Kidney tubule cell (primary cell): ENCODE measurements at regions not wholly inside any gene's neighbourhood (a gene's known extent, or its start where the extent isn't known, plus 50 kb on each side); places are given as distances from the start of the nearest gene placed in this dataset.

Experiments used
- DNase-seq: peaks from one replicate; pipeline ENCODE4 v3.0.0-alpha.2; 2018; ENCODE audit warnings: low spot score

DNA sequence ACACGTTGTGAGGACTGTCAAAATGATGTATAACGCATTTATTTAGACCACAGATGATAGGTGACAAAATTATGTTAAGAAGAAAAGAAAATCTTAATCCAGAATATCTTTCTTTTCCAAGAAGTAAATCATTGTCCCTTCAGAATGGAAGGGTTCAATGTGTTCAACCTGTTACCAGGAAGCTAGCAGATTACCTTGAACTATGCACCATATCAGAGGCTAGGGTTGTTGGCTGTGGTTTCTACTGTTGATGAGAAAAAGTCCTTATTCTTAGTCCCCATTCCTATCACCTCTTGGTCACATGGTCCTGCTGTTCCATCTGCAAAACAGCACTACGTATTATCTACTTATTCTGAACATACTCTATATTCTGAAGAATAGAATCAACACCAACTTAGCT, 339.5 kb upstream of the CADM1 start:
- no peak for DNase-seq

DNA sequence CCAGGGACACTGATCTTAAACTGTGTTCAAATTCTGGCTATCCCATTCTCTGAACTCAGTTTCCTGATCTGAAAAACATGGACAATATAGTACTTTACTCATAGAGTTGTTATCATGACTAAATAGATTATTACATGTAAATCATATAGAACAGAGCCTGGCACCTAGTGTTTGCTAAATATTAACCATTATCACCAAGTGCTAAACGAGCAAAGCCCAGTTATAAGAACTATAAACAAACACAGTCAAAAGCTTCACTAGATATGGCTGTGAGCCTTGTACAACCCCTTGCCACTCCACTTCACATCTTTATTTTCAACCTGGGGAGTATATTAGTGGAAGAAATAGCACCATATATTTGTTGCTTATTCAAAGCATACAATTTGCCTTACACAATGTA, 338.9 kb upstream of the CADM1 start:
- no peak for DNase-seq

DNA sequence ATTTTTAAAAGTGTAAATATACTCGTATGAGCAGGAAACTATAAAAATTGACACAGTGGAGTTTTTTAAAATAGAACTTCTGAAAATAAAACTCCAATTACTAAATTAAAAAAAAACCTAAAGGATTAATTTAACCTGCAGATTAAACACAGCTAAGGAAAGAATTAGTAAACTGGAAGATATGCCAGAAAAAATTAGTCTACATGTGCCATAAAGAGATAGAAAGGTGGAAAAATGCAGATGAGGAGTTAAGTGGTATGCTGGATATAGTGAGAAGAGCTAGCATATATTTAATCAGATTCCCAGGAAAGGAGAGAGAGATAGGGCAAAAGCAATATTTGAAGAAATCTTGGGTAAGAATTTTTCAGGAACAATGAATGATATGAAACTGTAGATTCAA, 315.8 kb upstream of the CADM1 start:
- no peak for DNase-seq

DNA sequence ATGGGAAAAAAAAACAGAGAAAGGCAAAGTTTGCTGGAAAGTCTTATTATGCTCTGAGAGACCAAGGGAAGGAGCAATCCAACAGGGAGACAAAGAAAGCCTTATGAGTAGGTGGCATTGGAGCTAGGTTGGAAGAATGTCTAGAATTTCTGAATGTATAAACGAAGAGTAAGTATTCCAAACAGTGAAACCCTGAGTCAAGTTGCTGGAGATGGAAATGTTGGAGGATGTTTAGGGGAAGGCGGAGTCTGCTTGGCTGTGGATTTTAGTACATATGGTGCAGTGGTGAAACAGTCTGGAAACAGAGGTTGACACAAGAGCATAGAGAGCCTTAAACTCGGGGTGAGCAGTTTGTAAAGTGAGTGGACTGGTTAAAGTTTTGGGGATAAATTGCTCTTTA, 314.8 kb upstream of the CADM1 start:
- DNase-seq: no peak

DNA sequence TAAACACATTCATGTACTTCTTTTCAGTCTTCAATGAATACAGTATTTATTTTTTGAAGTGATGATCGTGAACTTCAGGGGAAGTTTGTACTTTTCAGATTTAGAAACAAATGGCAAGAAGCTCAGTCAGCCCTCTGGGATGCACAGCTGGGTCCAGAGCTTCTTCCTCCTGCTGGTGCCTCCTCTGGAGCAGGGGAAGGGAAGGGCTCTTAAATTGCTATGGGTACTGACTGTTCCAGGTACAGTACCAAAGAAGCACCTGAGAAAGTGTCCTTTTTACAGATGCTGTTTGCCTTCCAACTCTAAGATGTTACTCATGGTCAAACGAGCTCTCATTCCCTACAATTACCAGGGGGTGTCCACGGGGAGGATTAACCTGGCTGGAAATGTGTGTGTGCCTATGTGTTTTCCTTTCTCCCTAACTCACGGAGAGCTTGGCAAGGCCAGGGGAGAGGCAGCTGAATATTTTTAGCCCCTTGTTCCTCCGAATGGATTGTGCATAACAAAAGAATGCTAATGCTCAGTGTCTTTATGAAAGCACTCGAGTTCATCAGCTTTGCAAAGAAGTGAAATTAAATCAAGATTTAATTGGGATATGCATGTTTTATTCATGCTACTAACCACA, 313.7 kb upstream of the CADM1 start:
- no peak for DNase-seq

DNA sequence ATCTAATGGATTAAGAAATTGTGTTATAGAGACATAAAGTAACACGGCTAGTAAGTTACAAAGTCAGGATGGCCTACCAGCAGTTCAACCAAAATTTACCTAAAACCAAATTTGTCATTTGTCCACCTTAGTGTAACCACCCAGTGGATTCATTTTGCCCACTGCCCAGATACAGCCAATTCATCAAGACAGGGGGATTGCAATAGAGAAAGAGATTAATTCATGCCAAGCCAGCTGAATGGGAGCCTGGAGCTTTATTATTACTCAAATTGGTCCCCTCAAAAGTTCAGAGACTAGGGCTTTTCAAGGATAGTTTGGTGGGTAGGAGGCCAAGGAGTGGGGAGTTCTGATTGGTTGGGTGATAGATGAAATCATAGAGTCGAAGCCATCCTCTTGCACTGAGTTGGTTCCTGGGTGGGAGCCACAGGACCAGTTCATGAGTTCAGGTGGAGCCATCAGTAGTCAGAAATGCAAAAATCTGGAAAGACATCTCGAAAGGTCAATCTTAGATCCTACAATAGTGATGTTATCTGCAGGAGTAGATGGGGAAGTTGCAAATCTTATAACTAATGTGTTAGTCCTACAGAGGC, 304.2 kb upstream of the CADM1 start:
- no peak for DNase-seq

DNA sequence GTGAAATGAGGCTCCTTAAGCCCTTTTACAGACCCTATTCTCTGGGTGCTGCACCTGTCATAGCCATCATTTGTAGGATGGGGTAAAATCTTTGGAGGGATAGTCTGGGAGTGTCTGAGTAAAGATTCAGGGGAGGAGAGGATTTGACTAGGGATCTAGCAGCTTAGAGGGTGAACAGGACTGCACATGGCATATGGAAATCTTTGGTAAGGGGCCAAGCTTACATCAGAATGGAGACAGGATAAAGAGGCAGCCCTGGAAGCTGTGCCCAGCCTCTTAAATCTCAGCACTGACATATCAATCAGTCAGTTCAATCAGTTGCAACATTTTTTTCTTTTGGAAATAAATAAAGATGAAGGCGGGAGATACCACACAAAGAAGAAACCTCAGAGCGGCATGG, 301.8 kb upstream of the CADM1 start:
- no peak for DNase-seq

DNA sequence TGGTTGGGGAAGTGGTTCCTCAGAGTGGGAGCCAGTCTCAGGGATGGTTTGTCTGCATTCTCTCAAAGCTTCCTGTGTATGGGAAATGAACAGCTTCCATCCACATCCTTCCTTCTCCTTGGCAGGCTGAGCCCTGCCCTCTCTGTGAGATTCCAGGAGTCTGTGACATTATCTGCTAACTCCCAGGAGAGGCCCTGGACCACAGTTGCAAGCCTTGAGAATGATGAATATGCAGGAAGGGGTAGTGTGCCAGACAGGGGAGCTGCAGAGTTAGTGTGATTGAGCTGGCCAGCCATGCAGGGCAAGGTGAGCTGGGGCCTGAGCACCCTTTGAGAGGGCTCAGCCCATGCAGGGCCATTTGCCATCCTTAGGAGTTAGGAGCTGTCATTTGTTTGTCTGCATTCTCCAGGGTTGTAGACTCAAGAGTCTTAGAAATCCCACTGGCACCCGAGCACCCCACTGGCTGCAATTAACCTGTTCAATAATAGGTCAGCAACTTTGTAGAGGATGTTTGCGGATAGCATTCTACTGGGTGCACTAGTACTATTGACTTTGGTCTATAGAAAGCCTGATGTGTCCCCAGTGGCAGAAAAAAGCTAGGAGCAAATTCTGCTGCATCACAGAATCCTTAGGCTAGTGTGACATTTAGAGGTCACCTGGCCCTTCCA, 299.0 kb upstream of the CADM1 start:
- DNase-seq: no peak

DNA sequence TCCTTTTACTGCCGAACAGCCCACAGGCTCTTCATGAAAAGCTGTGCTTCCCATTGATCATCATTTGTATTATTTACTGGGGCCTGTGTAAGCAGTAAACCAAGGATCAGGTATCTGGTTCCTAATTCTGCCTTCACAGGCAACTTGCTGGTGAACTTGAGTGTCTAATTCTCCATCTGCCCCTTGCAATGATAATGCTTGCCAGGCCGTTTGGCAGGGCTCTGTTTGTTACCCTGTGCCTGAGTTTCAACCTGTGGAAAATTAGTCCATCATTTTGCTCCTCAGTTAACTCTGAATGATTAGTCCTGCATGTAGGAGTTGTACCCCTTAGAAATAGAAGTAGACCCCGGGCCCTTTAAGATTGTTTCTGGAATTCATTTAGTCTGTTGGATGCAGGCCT, 298.4 kb upstream of the CADM1 start:
- DNase-seq: no peak

DNA sequence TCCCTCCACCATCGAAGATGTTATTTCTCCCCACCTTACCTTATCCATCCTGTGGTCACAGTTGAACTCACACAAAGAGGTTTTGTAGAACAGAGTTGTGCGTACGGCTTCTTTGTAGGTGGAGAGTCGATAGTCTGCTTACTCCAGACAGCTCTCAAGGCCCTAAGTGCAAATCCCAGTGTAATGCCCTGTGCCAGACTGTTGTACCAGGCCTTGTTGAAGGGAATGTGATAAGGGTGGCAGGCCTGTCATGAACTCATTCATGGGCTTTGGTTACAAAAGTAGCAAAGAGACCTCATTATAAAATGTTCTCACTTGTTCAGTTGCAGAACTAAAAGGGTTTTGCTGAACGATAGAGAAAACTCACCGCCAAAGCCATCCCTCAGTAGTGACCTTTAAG, 288.7 kb upstream of the CADM1 start:
- DNase-seq: no peak

DNA sequence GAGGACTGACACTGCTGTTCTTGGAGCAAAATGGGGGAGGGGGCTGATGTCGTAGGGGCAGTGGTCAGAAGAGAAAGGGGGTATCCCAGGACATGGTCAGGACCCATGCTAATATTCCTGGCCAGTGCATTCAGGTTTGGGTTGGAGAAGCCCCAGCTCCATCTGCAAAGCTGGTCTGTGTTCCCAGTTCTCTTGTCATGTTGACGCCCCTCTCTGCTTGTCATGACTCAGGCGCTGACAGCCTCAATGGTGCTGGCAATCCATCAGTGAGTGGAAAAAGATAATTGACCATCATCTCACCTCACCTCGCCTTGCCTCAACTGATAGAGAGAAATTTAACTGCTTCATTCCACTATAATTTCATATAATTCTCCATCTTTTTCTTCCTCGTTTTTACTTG, 283.1 kb upstream of the CADM1 start:
- DNase-seq: no peak

DNA sequence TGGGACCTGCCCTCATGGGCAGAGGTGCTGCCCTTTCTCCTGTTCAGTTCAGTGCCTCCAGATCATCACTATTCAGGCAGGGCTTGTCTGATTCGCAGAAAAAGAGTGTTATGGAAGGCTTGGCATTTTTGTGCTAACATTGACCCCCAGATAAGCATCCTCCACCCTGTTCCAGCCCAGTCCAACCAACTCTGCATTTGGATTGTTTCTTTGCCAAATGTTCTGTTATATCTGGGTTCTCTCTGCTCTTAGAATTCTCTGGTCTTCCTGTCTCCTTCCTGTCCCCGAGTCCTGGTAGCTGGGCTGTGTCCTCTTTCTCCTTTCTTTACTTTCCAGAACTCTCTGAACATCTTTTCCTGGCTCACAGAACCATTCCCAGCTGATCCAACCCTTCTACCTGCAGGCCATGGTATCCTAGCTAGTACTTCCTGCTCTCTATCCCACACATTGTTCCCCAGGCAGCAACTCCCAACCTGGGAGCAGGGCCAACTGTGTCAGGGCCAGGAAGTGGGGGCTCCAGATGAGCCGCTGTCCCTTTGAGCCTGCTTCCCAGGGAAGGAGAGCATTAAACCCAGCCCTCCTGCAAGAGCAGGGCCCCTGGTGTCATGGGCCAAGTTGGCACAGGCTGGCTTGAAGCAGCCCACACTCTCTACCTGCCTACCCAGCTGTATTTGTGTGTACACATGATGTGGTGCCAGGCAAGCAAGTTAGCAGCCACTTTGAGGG, 280.7 kb upstream of the CADM1 start:
- DNase-seq: peak; percentile 48

DNA sequence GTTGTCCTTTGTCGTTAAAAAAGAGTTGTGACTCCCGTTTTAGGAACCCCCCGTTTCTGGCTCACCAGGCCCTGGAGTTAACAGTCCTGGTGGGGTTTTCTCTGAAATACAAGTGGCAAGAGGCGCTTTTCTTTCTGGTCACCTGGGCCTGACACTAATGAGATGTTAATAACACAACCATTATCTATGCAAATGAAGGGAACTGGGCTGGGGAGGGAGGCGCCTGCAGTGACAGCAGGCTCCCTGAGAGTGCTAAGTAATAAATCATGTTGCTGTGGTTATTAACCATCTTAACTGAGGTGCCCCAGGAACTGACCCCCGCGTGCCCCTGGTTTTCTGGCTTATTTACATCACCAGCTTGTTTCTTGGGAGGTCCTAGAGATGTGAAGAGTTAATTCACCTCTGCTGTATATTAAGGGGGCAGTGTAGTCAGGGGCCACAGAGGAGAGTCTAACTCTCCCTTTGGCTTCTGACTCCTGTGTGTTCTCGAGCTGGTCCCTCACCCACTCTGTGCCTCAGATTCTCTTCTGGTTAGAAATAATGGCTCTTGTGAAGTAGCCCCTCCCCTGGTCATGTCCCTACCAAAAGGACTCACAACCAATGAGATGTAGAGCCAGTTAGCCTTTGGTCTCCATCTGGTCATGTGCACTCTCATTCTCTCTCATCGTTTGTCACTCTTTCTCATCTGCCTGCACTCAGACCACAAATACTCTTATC, 276.6 kb upstream of the CADM1 start:
- DNase-seq: no peak

DNA sequence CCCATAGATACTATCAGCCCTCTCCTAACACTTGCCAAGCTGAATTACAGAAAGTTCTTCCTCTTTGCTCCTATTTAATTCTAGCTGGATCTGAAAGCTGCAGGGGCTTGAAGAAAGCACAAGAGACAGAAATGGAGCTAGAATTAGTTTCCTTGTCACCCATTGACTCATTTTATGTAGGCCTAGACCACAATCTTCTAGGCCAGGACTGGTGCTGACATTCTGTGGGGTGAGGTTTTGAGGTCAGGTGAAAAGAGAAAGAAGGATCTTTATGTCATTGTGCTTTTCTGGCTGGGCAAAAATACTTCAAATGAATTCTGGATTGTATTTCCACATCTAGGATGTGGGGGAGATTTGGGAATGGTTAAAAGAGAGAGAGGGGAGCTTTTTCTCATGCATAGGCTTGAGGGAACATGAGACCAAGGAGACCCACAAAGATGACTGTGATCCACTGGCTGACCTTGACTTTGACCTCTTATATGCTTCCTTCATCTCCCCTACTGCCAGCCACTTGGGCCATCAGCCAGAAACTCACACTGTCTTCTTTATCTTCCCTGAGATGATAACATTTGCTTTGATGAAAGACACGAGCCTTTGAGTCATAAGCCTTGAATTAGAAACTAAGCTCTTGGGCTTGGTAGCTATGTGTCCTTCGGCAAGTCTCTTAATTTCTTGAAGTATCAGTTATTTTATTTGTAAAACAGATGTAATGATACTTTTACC, 274.9 kb upstream of the CADM1 start:
- DNase-seq: peak; percentile 4

DNA sequence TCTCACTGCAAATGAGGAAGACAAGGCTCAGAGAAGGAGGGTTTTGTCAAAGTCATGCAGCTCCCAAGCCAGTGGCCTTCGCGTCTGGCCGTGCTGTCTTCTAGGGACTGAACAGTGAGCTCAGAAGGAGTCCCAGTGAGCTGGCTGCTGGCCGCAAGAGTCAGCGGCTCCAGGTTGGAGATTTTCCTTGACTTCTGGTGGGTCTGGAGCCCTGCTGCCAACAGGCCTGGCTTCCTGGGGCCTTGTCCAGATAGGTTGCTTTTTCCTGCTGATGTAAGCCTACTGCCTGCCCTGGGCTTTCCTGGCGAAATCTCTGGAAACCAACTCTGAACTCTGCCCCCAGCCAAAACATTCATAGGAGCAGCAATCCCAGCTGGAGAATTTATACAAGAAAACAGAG, 272.7 kb upstream of the CADM1 start:
- no peak for DNase-seq

DNA sequence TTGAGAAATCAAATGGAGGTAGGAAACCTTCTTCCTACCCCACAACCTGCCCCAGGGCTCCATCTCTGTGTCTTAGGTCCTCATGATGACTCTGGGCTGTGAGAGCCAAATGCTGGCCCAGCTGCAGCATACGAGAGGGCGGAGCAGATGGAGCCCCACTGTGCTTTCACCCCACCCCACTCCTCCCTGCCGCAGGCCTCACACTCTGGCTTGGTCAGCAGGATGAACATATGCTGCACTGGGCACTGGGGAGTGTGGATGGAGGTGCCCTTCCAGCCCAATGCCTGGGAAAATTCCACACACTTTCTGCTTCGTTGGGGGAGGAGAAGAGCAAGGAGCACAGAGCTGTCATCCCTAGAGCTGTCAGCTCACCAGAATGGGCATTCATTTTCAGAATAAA, 271.6 kb upstream of the CADM1 start:
- no peak for DNase-seq

DNA sequence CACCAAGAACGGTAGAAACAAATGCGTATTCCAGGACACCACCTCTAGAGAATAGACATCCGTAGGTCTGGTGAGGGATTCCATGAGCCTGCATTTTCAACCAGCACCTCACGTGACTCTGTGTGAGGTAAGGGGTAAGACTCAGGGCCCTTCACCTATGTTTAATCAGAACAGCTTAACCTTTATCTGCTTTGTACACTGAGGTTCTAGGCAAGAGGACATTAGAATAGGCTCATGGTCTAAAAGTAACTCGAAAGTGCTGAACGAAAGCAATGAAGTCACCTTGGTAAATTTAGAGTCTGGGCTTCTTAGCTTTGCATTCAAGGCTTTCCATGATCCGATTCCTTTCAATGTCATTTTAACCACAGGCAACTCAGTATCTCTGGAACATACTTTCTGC, 270.5 kb upstream of the CADM1 start:
- DNase-seq: no peak

DNA sequence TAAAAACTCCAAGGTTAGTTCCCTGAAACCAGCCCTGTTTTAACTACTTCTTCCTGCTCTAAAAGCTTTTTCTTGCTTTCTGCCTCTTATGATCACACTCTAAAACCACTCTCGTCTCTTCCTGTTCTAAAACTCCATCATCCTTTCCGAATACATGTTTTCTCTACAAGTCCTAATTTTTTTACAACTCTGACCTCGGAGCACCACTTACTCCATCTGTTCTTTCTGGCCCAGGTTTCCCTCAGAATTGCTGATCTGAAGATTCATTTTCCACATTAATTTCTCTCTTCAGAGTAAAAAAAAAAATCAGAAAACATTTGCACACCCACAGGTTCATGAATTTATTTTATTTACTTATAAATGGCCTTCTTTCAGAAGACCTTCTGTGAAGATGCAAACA, 265.7 kb upstream of the CADM1 start:
- no peak for DNase-seq

DNA sequence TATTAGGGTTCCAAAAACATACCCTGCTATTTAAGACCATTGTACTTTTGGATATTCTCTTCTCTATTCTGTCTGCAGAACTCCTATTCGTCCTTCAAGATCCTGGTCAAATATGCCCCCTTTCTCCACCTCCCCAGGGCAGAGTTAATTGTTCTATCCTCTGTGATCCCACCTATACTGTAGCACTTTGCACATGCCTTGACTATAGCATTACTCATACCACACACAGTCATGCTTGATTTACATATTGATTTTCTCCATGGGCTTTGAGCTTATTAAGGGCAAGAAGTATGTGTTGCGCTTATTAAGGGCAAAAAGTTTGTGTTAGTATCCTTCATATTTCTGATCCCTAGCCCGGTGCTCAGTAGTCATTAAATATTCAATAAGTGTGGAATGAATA, 263.7 kb upstream of the CADM1 start:
- DNase-seq: no peak

DNA sequence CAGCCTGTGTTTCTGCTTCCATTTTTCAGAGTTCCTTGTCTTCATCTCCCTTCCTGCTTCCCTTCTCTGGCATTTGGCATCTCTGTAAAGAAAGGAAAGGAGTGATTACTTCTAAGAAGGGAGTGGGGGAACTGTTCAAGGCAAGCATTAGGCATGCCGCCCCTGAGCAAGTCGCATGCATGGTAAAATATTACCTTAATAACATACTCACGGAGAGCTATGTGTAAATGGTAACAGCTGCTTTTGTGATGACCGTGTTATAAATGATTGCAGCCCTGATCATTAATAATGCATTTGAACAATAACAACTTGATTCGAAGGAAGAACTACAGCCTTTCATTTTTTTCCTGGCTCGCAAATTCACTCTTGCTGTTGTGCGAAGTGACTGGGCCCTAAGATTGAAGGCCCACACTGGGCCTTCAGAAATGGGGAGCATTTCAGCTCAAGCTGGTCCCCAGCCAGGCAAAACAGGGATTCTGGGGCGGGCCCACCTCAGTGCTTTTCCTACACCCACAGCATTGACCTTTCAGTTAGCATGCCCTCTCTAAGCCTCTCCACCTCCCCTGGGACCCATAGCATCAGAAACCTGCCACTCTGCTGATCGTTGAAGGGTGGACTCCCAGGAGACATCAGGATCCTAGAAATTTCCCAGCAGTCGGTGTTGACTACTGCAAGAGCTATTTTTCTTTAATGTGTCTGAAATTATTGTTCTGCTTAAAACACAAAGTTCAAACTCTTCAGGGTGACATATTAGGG, 263.0 kb upstream of the CADM1 start:
- no peak for DNase-seq

DNA sequence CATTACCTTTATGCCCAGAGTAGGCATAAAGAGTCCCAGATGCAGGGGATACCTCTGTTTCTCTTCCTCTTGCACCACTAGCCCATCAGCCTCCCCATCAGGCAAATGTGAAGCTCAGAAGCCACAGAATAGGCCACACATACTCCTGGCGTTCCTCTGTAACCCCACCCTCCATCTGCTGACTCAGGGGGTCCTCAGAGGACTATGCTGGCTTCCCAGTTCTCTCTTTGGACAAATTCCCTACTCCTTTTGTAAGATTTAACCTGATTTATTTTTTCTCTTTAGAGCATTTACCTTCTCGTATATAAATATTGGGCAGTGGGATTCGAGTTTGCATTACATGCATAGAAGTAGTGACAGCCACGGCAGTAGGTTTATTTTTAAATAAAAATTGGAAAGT, 262.3 kb upstream of the CADM1 start:
- no peak for DNase-seq
